Neural progenitor cell (in vitro differentiated cells): ENCODE measurements at regions not wholly inside any gene's neighbourhood (a gene's known extent, or its start where the extent isn't known, plus 50 kb on each side); places are given as distances from the start of the nearest gene placed in this dataset.
A peak's percentile ranks its signal among the peaks of the same experiment; 100 is the strongest.

ENCODE experiments used
- DNase-seq: peaks from one replicate; pipeline ENCODE4 v3.0.0-alpha.2; 2016; ENCODE audit warnings: low spot score
- H2AFZ ChIP-seq: fragments of 200-600 bp; sonication (generic); replicated peaks from 2 replicates; pipeline ENCODE4 v1.6.1; 2016; ENCODE audit warnings: antibody characterized with exemption
- H3F3A ChIP-seq: fragments of 200-600 bp; sonication (generic); 2 replicates; pipeline ENCODE4 v1.6.1; 2016; ENCODE audit warnings: antibody characterized with exemption, low read depth
- H3K27ac ChIP-seq: fragments of 200-600 bp; sonication (generic); 2 replicates; pipeline ENCODE4 v1.5.1; 2016; ENCODE audit warnings: mild to moderate bottlenecking
- H3K27me3 ChIP-seq: fragments of 200-600 bp; sonication (generic); 2 replicates; pipeline ENCODE4 v1.6.1; 2016; ENCODE audit warnings: mild to moderate bottlenecking, moderate library complexity
- H3K36me3 ChIP-seq: fragments of 200-600 bp; sonication (generic); 2 replicates; pipeline ENCODE4 v1.5.1; 2016
- H3K4me1 ChIP-seq: fragments of 200-600 bp; sonication (generic); 2 replicates; pipeline ENCODE4 v1.6.1; 2016; ENCODE audit warnings: mixed run types
- H3K4me2 ChIP-seq: fragments of 200-600 bp; sonication (generic); 2 replicates; pipeline ENCODE4 v1.6.1; 2016
- H3K4me3 ChIP-seq: fragments of 200-600 bp; sonication (generic); 2 replicates; pipeline ENCODE4 v1.5.1; 2016
- H3K79me2 ChIP-seq: fragments of 200-600 bp; sonication (generic); 2 replicates; pipeline ENCODE4 v1.6.1; 2016; ENCODE audit warnings: low read depth
- H3K9ac ChIP-seq: fragments of 200-600 bp; sonication (generic); 2 replicates; pipeline ENCODE4 v1.6.1; 2016
- H3K9me3 ChIP-seq: fragments of 200-600 bp; sonication (generic); 2 replicates; pipeline ENCODE4 v1.5.1; 2016; ENCODE audit warnings: low read depth
- H4K20me1 ChIP-seq: fragments of 200-600 bp; sonication (generic); 2 replicates; pipeline ENCODE4 v1.6.1; 2016; ENCODE audit warnings: low read depth
- H3K27ac Mint-ChIP-seq: 3 replicates; pipeline ENCODE4 v1.8.0; 2021; ENCODE audit warnings: mixed read lengths
- H3K27me3 Mint-ChIP-seq: 2 replicates; pipeline ENCODE4 v1.8.0; 2022; ENCODE audit warnings: low read depth, mild to moderate bottlenecking, inconsistent platforms, moderate library complexity, mixed read lengths; ENCODE audit not compliant: insufficient read depth
- H3K36me3 Mint-ChIP-seq: 3 replicates; pipeline ENCODE4 v1.8.0; 2021; ENCODE audit warnings: mixed read lengths
- H3K4me1 Mint-ChIP-seq: 3 replicates; pipeline ENCODE4 v1.8.0; 2021; ENCODE audit warnings: mixed read lengths
- H3K4me3 Mint-ChIP-seq: 3 replicates; pipeline ENCODE4 v1.8.0; 2021; ENCODE audit warnings: mild to moderate bottlenecking, moderate library complexity, mixed read lengths
- H3K9me3 Mint-ChIP-seq: 3 replicates; pipeline ENCODE4 v1.8.0; 2020; ENCODE audit warnings: mixed read lengths
- CTCF ChIP-seq: fragments of 200-600 bp; sonication (generic); IDR thresholded peaks from 2 replicates; pipeline ENCODE4 v1.5.1; 2017; ENCODE audit warnings: antibody characterized with exemption, mild to moderate bottlenecking
- EZH2 ChIP-seq: fragments of 200-600 bp; sonication (generic); IDR thresholded peaks from 2 replicates; pipeline ENCODE4 v1.6.1; 2017; ENCODE audit warnings: antibody characterized with exemption, mild to moderate bottlenecking, moderate library complexity
- EZH2phosphoT487 ChIP-seq: fragments of 200-600 bp; sonication (generic); IDR thresholded peaks from 2 replicates; pipeline ENCODE4 v1.6.1; 2017; ENCODE audit warnings: antibody characterized with exemption

GRCh38 chr3:148600440-148600839 is 97.3 kb upstream of the AGTR1 start:
- Histone ChIP-seq H3K4me2 (no peak overlapping the region), H3K27me3 (no peaks in the 10 kb centered on the region), H3K79me2 (no peaks in the 10 kb centered on the region), H3K4me1 (no peaks in the 10 kb centered on the region), H3K4me3 (no peak overlapping the region), H3K9ac (no peak overlapping the region), H3K36me3 (no peaks in the 10 kb centered on the region), H3K27ac (no peak overlapping the region), H4K20me1 (no peaks in the 10 kb centered on the region), H3F3A (no peaks in the 10 kb centered on the region), H2AFZ (no peak overlapping the region), H3K9me3 (no peaks in the 10 kb centered on the region)
- no peaks in the 10 kb centered on the region for H3K9me3 Mint-ChIP-seq
- peaks cover 7% of the 10 kb centered on the region for H3K4me1 Mint-ChIP-seq
- H3K27me3 Mint-ChIP-seq: no peaks in the 10 kb centered on the region
- DNase-seq: no peak
- H3K4me3 Mint-ChIP-seq: no peak overlapping the region
- H3K27ac Mint-ChIP-seq: no peak overlapping the region
- TF ChIP-seq CTCF (no peak), EZH2phosphoT487 (no peak), EZH2 (no peak)
- no peaks in the 10 kb centered on the region for H3K36me3 Mint-ChIP-seq

- DNase-seq: no peak
- Histone ChIP-seq H3F3A (no peaks in the 10 kb centered on the region), H4K20me1 (no peaks in the 10 kb centered on the region), H3K27me3 (no peaks in the 10 kb centered on the region), H3K4me2 (no peak overlapping the region), H3K27ac (no peak overlapping the region), H3K9me3 (no peaks in the 10 kb centered on the region), H3K36me3 (no peaks in the 10 kb centered on the region), H2AFZ (no peak overlapping the region), H3K9ac (no peak overlapping the region), H3K79me2 (no peaks in the 10 kb centered on the region), H3K4me3 (no peak overlapping the region), H3K4me1 (no peaks in the 10 kb centered on the region)
- Mint-ChIP-seq H3K27ac (peak overlapping the region; percentile 35), H3K36me3 (no peaks in the 10 kb centered on the region), H3K9me3 (no peaks in the 10 kb centered on the region), H3K4me1 (peaks cover 7% of the 10 kb centered on the region), H3K27me3 (no peaks in the 10 kb centered on the region), H3K4me3 (no peak overlapping the region)
- TF ChIP-seq EZH2 (no peak), EZH2phosphoT487 (no peak), CTCF (no peak)
These were observed 96.6 kb upstream of the AGTR1 start for GRCh38 chr3:148600902-148601765.

GRCh38 chr3:148601766-148602685 is 95.7 kb upstream of the AGTR1 start:
- no peak overlapping the region for H3K9ac ChIP-seq
- no peak overlapping the region for H2AFZ ChIP-seq
- H3K4me3 Mint-ChIP-seq: no peak overlapping the region
- no peak for TF ChIP-seq EZH2phosphoT487
- TF ChIP-seq CTCF: no peak
- no peak for TF ChIP-seq EZH2
- H3K27me3 ChIP-seq: no peaks in the 10 kb centered on the region
- H3K4me1 ChIP-seq: no peaks in the 10 kb centered on the region
- no peak overlapping the region for H3K4me2 ChIP-seq
- no peaks in the 10 kb centered on the region for H3F3A ChIP-seq
- H3K9me3 Mint-ChIP-seq: no peaks in the 10 kb centered on the region
- H3K4me1 Mint-ChIP-seq: peaks cover 7% of the 10 kb centered on the region
- H3K27me3 Mint-ChIP-seq: no peaks in the 10 kb centered on the region
- DNase-seq: no peak
- H3K27ac Mint-ChIP-seq: no peak overlapping the region
- H3K9me3 ChIP-seq: no peaks in the 10 kb centered on the region
- H3K36me3 ChIP-seq: no peaks in the 10 kb centered on the region
- H3K27ac ChIP-seq: no peak overlapping the region
- H3K4me3 ChIP-seq: no peak overlapping the region
- H3K36me3 Mint-ChIP-seq: no peaks in the 10 kb centered on the region
- H3K79me2 ChIP-seq: no peaks in the 10 kb centered on the region
- no peaks in the 10 kb centered on the region for H4K20me1 ChIP-seq
